GM18907 (cell line): ENCODE measurements at regions not wholly inside any gene's neighbourhood (a gene's known extent, or its start where the extent isn't known, plus 50 kb on each side); places are given as distances from the start of the nearest gene placed in this dataset.
"Not testable (repeated sequence)": the region's sequence is repeated elsewhere in the genome, so short reads cannot be mapped to it uniquely, and the experiment has no call there.

ENCODE experiments used
- ATAC-seq: cut with Tn5 transposase; IDR thresholded peaks from one replicate; pipeline ENCODE4 v1.9.1; 2021; ENCODE audit warnings: mild to moderate bottlenecking, moderate library complexity; ENCODE audit not compliant: unreplicated experiment

DNA sequence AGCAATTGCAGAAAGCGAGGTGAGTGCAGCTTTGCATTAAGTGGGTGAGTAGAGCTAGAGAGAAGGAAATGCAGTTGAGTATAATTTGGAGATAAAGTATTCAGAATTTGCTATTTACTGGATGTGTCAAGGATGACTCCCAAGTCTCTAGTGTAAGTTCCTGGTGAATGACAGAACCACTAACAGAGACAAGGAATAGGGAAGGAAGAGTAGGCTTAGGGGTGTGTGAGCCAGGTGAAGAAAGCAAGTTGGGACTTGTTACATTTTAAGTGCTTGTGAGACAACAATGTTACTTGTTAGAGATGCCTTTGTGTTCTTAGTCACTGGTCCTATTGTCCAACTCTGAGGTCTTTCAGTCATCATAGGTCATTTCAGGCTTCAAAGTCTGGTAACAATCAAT is 70.8 kb downstream of the TBC1D26 start:
- not testable (repeated sequence) for ATAC-seq

DNA sequence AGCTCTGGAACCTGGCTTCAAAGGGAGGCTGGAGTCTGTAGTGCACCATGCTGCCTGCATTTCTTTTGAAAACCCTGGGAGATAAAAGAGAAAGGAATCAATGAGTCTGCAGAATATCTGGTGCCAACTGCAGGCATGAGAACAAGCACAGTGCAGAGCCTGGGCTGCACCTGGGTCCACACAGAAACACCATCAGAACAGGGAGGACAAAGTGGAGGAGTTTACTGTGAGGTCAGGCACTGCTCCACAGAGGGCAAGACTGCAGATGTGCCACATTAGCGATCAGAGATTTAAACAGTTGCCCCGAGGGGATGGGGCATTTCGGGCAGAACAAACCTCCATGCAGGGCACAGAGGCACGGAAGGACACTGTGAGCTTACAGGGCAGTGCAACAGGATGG is 74.7 kb downstream of the TBC1D26 start:
- ATAC-seq = not testable (repeated sequence)

DNA sequence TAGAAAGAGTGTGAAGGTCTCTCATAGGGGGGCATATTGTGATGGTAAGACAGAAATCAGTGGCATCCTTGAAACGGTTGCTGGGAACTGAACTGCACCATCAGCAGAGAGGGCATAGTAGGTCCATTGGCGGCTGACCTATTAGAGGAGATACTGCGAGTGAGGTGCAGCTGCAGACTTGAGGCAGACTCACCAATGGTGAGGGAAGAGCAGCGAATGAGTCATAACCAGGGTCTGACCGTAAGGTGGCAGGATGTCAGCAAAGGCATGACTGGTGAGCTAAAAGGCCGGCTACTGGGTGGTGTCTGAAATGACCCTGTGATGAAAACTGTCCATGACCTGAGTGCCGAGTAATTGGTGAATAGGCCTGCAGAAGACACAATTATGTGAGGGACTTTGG is 81.3 kb downstream of the TBC1D26 start:
- not testable (repeated sequence) for ATAC-seq

DNA sequence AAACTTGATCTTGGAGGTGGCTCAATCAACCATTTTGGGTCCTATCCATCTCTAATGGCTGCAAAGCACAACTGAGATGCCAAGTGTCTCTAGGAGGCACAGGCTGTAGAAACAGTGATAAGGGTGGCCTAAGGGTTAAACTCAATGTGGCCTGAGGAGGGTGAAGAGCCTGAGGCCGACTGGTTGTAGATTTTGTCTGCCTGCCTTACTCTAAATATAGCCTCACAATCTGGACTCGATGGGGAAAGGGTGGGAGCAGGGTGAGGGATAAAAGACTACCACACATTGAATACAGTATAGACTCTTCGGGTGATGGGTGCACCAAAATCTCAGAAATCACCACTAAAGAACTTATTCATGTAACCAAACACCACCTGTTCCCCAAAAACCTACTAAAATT is 81.9 kb downstream of the TBC1D26 start:
- not testable (repeated sequence) for ATAC-seq

DNA sequence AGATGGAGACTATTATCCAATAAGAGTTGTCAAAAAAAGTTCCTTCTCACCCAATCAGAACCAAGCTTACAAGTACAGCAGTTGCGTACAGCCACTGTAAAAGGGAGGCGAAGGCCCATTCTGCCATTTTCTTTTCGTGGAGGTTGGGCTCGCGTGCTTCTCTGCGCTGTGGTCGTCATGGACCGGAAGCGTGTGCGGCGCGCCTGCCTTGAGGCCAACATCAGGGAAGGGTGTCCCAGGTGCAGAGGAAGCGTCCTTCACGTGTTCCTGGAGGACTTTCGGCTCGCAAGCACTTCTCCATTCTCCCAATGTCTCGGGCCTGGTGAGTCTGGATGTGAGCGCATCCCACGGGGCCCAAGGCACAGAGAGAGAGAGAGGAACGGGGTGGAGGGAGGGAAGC is 85.8 kb downstream of the TBC1D26 start:
- not testable (repeated sequence) for ATAC-seq

DNA sequence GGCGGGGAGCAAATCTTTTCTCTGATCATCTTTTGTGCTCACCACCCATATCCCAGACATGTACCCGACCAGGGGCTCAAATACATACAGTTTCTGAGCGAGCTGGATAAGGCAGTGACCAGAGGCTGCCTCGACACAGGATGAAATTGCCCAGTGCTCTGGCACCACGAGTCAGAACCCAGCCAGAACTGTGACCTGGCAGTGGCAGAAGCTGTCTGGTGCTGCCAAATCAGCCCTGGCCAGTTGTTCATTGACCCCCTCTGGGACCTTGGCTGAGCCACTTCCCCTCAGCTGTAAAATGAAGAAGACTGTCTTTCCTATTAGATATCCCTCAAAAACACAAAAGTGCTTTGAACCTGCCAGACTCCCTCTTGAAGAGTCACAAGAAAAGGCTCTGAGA is 90.2 kb downstream of the TBC1D26 start:
- ATAC-seq = not testable (repeated sequence)

DNA sequence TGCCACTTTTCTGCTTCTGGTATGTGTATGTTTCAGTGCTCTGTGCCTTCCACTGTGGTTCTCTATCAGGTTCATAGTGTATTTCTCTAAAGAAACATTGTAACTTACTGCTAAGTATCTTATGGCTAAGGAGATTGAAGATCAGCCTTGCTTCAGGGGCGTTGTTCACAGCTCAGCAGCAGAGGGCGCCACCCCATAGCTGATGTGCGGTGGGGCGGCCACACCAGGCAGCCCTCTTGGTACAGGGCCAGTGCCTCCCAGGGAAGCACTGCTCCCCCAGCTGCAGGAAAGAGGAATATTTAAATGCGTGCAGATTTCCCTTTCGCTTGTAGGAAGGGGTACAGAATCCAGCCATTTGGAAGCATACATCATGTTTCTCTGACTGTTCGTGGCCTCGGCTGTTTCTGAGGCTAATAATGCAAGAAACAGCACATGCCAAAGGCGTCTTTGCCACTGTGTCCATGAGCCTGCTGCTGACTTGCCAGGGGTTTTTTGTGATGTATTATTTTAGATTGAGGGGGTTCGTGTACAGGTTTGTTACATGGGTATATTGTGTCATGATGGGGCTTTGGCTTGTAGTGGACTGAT is 96.7 kb downstream of the TBC1D26 start:
- peak; percentile 48 for ATAC-seq

DNA sequence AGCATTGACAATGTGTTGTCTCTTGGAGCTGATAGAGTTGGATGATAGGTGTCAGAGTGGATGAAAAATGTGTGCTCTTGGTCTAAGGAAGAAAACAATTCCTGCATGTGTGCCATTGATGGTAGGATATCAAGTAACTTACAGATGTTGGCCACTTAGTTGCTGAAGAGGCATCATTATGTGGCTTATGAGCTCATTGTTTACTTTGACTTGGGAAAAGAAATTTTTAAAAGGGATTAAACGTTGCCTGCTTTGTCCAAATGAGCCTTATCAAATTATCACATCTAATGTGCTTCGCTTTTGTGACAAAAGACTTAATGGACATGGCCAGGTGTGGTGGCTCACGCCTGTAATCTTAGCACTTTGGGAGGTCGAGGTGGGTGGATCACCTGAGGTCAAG is 98.1 kb downstream of the TBC1D26 start:
- not testable (repeated sequence) for ATAC-seq

DNA sequence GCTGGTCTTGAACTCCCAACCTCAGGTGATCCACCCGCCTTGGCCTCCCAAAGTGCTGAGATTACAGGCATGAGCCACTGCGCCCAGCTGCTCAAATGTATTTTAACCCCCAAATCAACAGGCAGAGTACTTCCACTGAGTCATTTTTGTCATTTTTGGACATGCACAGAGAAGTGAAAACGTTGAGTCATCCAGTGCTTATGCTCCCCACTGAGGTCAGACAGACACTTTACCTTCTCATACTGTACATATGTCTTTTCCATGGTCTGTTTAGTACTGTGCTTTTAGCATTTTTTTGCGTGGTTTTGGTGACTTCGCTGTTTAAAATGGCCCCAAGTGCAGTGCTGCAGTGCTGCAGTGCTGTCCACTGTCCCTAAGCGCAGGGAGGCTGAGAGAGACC is 99.1 kb downstream of the TBC1D26 start:
- ATAC-seq = peak; percentile 91

DNA sequence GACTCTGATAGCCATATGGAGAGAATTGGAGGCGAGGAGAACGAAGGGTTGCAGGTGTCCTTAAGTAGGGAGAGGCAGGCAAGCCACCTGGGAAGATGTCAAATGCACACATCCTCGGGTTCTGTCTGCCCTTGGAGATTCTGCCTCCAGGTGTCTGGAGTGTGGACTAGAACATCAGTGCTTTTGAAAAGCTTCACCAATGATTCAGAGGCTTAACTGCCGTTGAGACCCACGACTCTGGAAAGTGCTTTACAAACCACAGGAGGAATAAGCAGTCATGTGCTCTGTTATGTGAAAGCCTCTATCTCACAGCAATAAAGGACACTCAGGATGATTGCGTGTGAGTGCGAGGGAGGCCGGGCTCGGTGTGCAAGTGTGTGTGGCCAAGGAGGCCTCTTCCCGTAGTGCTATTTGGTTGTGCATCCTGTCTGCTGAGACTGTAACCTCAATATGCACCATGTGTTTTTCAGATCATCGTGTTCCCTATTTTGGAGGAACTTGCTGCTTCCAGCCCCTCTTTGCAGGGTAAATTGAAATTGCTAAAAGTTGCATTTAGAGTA is 100.9 kb downstream of the TBC1D26 start:
- ATAC-seq = not testable (repeated sequence)

DNA sequence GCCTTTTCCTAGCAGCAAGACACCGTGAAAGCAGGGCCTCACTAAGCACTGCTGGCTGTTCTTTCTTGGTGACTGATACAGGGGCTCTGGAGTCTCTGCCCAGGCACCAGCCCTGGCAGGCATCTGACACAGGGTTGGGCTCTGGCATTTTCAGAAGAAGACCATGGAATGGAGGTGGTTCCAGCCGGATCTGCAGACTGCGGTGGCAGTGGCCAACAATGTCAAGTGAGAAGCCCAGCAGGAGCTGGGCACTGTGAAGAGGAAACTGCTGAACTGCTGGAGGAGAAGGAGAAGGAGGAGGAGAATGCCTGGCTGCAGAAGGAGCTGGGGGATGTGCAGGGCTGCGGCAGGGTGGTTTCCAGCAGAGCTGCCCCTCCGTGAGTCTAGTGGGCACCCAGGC is 101.8 kb downstream of the TBC1D26 start:
- not testable (repeated sequence) for ATAC-seq

DNA sequence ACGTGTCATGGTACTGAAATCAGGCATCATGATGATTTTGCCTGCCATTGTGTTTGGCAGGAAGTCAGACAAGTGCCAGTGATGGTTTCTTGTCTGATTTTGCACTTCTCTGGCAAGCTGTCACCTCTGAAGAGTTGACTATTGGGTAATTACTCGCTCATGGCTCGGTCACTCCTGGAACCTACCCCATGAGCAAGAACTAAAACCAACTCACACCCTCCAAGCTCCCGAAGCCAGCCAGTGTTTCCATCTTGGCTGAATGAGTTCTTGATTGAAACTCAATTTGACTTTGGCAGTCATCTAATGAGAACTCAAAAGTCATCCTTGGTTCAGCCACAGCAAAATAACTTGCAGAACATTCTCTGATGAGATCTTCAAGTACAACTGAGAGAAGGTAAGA is 103.4 kb downstream of the TBC1D26 start:
- ATAC-seq = not testable (repeated sequence)

DNA sequence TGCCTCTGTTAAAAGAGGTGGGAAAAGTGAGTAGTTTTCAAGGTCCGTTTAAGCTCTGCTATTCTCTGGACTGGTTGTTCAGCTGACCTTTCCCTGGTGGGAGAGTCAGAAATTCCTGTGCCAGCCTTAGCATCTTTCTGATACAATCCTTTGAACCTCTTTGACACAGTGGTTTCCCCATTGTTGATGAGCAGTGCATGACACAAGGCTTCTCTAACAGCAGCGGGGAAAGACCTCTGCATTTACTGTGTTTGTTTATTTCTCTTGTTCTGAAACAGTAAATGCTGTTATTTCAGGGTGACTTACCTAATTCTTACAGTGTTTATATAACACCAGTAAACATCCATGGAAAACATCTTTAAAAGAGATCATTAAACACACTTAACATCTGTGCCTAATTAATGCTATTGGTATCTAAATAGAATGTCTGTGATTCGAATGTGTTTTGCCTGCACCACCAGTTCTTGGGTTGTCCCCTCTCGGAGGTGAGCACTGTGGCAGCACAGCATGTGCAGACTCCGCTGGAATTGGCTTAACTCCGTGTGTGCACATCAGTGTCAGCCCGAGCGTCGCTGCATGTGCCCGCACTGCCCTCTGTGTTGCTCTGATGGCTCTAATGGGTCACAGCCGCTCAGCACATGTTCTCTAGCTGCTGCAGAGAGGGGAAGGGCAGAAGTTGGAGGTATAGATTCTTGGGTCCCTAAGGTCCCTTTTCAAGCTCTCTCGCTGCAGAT is 104.3 kb downstream of the TBC1D26 start:
- ATAC-seq = not testable (repeated sequence)

DNA sequence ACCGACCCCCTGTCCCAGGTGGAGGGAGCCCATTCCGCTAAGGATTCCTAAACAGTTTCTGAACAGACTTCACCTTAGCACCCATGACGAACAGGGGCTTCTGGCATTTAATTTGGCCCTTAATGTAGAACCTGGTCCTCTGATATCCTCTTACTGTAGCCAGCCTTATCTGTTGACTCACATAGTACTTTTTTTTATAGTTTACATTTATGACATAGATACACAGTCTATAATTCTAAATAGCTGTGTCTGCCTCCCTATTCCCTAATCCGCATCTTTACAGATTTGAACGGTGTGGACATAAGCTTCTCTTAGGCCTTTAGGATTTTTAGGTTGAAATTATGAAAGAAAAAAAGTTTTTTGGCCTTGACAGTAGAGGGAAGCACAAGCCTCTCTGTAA is 104.9 kb downstream of the TBC1D26 start:
- not testable (repeated sequence) for ATAC-seq

DNA sequence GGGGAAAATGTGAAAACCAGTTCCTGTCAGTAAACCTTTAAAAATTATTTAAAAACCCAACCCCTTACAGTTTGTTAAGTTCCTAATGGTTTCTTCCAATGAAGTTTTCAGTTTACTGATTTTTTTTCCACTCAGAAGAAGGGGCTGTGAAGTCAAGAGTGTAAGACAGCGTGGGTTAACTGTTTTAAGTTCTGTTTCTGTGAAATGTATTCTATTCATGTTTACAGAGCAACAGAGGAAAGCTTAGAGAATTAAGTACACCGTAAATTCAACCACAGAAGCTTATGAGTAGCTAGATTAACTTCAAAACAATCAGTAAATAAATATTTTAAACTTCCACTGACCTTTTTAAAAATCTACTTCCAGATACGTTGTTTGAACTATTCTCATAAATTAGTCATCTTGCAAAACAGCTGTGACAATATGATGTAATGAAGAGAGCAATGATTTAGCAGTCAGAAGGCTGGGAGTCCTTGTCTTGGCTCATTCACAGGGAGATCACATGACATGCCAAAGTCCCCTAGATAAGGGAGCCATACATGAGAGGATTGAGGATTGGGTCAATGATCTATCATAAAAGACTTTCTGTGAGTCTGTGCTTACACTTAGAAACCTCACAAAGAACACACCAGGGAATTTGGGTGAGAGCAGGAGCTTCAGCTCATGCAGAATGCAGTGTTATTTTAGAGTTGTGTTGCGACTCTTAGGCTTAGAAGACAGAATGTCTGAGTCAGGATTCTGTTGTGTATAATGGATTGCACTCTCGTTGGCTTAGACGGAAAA is 97.3 kb upstream of the ADORA2B start:
- not testable (repeated sequence) for ATAC-seq

DNA sequence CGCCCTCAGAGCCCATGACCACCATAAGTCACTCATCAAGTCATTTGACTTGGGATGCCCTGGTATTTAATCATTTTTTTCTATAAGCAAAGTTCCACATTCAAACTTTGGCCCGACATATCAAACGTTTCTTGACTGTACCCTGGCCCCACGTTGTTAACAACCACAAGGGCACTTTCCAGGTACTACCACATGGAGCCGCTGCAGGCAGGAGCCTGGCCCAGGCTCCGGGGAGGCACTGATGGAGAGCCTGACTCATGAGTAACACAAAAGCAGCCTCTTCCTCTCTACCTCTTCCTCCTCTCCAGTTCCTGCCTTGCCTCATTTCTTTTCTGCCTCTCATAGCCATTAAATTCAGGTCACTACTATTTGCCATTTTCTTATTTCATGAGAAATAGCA is 95.9 kb upstream of the ADORA2B start:
- not testable (repeated sequence) for ATAC-seq

DNA sequence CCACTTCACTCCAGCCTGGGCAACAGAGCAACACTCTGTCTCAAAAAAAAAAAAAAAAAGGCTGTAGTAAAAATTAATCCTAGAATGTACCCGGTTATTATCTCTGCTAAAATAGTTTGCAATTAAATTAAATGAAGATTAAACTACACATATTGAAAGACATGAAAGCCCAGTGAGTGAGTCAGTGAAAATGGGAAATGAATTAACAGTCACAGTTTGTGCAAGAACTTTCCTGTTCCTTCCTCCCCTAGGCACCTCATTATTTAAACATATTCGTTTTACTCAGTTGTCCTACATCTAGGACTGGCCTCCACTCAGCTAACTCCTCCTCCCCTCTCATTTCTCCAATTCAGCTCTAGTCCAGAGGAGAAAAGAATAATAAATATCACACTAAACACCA is 94.9 kb upstream of the ADORA2B start:
- ATAC-seq = not testable (repeated sequence)

DNA sequence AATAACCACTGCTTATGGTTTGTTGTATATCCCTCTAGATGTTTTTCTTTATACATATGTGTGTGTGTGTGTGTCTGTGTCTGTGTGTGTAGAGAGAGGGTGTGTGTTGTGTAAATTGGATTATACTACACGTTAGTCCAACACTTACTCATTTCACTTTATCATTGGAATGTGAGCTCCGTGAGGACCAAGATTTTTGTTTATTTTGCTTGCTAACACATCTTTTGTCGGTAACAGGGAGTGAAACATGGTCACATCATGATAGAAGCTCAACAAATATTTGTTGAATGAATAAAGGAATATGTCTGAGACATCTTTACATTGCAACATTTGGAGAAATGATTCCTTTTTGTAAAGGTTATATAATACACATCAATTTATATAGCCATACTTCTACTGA is 94.2 kb upstream of the ADORA2B start:
- ATAC-seq = not testable (repeated sequence)

DNA sequence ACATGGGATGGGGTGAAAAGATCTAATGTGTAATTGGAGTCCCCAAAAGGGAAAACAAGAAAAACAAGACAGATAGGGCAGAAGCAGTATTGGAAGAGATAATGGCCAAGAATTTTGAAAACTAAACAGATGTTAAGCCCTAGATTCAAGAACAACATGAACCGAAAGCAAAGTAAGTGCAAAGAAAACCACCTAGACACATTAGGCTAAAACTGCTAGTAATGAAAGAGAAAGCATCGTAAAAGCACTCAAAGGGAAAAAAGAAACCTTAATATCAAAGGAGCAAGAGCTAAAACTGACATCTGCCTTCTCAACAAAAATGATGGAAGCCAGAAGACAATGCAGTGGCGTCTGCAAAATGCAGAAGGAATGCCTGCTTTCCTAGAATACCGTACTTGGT is 92.1 kb upstream of the ADORA2B start:
- ATAC-seq = peak; percentile 56

DNA sequence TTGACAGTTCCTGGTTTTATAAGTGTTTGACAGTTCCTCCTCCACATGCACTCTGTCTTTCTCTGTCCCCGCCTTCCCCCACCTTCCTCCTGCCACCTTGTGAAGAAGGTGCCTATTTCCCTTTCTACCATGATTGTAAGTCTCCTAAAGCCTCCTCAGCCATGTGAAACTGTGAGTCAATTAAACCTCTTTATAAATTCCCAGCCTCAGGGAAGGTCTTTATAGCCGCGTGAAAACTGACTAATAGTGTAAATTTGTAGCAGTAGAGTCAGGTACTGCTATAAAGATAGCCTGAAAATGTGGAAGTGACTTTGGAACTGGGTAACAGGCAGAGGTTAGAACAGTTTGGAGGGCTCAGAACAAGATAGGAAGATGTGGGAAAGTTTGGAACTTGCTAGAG is 88.7 kb upstream of the ADORA2B start:
- ATAC-seq = not testable (repeated sequence)

DNA sequence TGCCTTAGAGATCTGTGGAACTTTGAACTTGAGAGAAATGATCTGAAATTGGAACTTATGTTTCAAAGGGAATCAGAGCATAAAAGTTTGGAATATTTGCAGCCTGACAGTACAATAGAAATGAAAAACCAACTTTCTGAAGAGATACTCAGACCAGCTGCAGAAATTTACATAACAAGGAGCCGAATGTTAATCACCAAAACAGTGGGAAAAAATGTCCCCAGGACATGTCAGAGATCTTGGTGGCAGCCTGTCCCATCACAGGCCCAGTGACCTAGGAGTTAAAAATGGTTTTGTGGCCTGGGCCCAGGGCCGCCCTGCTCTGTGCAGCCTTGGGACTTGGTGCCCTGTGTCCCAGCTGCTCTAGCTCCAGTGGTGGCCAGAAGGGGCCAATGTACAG is 88.2 kb upstream of the ADORA2B start:
- ATAC-seq = not testable (repeated sequence)
